ENCODE measurements at regions not wholly inside any gene's neighbourhood (a gene's known extent, or its start where the extent isn't known, plus 50 kb on each side); places are given as distances from the start of the nearest gene placed in this dataset.

DNA sequence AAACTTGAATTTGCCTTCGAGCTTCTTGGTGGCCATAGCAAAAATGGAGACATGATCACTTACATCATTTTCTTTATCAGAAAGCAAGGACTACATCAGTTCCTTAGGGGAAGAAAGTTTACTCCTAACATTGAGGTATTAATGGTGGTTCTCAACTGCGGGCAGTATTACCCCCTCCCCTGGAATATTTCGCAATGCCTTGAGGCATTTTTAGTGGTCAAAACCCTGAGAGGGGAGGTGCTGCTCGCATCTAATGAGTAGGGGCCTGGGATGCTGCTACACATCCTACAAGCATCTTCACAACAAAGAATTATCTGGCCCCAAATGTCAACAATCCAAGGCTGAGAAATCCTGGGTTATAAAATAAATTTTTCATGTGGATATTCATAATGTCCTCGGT, 222.2 kb upstream of the TSHZ2 start:
- no peak for DNase-seq
- no peak for ATAC-seq
- intact Hi-C loops (cut with micrococcal nuclease), result no loop called here

DNA sequence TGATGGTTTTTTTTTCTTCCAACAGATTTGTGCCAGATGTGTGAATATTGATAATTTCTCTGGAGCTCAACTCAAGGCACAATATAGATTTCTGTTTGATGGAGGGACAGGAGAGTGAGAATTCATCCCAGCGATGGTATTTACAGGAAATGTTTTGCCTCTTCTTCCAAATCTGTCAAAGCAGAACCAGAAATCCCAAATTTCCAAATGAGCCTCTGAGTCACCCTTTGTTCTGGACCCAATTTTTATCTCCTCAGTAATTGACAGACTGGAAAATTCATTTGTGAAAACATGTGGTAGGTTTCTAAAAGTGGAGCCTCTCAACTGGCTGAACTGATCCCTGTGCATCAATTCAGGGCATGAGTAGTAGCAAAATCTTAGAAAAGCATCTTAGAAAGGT, 223.2 kb upstream of the TSHZ2 start:
- ATAC-seq, result peak; percentile 70
- intact Hi-C loops (cut with micrococcal nuclease), result no loop called here

DNA sequence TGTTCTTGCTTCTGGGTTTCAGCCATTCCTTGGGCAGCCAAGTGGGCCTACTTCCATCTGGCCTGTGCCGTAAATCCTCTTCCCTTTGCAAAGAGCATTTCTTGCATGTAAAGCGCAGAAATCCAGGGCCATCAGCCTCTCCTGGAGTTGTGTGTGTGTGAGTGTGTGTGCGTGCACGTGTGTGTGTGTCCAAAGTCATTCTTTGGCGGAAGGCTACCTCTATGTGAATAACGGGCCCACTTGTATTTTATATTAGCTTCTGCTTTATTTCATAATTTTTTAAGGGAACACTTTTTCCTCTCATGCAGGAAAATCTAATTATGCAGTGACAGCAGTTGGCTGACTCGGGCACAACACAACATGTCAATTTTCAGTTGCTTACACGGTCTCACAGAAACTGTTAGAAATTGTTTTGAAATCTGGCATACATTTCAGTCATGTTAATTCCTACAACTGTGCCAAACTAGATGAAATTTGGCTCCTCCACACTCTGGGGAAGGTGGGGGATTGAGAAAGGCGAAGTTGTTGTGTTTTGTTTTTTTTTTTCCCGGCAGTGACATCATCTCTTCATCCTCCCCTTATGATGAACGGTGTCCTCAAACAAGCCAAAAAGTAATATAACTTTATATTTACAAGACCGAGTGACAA, 223.7 kb upstream of the TSHZ2 start:
- ATAC-seq, result peak; percentile 84
- DNase-seq, result peak; percentile 31
- intact Hi-C loops (cut with micrococcal nuclease), result no loop called here

More for the DNA sequence above, 223.2 kb upstream of the TSHZ2 start:
- DNase-seq, result no peak

DNA sequence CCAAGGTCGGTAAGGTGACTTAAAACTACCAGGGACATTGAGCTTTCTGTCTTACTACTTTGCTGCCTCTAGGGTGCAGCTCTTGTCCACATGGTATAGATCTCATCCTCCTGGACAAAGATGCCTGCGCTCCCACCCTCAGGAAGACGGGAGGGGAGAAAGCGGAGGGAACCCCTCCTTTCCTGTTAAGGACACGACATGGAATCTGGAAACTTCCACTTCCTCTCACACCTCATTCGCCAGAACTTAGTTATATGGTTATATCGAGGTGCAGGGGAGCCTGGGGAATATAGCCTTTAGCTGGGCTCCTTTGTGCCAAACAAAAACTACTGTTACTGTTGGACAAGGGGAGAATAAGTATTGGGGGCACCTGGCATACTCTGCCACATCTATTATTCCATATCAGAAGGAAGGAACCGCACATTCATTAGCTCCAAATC, 224.3 kb upstream of the TSHZ2 start:
- DNase-seq (no peak), ATAC-seq (peak; percentile 76)
- intact Hi-C loops (cut with micrococcal nuclease), result no loop called here

DNA sequence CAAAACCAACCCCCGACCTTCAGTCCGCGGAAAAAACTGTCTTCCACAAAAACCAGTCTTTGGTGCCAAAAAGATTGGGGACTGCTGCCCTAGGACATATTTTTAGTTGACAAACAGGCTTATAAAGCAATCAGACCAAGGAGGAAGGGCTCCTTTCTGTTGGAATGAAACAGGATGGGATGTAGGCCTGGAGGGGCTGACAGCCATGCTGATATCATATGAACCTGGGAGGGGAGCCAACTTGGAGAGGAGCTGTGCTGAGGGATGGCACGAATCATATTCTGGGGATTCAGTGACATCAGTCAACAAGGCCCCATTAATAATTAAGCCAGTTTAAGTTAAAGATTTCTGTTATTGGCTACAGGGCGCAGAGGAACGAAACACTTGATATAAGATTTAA, 225.4 kb upstream of the TSHZ2 start:
- intact Hi-C loops (cut with micrococcal nuclease), result no loop called here
- no peak for ATAC-seq
- no peak for DNase-seq

DNA sequence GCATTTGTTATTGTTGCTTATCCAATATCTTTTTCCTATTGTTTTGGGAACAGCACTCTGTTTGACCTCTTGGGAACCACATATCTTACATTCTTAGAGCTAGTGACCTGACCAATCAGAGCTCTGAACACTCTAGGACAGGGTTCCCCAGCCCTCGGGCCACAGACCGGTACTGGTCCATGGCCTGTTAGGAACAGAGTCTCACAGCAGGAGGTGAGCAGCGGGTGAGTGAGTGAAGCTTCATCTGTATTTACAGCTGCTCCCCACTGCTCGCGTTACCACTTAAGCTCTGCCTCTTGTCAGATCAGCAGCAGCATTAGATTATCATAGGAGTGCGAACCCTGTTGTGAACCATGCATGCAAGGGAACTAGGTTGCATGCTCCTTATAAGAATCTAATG, 226.0 kb upstream of the TSHZ2 start:
- intact Hi-C loops (cut with micrococcal nuclease), result no loop called here
- no peak for ATAC-seq
- DNase-seq, result no peak

DNA sequence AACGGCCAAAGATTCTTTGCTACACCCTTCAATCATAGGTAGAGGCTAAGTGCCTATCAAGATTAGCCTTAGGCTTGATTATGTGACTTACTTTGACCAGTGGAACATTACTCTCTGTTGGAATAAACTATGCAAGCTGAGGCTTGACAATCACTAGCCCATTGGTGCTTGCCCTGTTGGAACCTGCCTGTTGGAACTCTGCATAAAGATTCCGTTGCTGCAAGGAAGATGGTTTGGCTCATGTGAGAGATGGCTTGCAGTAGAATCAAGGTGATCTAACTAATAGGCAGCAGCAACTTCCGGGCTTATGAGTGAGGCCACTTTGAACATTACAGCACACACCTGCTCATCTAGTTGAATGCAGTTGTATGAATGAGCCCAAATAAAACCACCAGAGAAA, 227.7 kb upstream of the TSHZ2 start:
- intact Hi-C loops (cut with micrococcal nuclease), result no loop called here
- ATAC-seq, result no peak
- DNase-seq, result no peak

DNA sequence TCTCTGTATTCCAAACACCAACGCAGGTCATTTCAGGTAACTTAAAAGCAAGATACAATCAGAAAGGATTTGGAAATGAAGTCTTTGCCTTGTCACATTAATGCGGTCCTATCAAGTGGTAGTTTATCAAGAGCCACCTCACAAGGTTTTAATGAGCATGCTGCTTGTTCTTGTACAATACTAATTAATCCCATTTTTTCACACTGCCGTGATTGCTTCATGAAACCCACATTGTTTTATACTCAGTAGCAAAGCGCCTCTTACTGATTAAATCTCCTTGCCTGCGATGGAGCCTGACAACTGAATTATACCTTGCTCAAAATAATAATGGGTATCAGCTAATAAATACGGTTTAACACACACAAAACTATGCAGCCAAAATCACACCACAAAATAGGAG, 234.1 kb upstream of the TSHZ2 start:
- ATAC-seq (no peak), DNase-seq (no peak)
- intact Hi-C loops (cut with micrococcal nuclease), result no loop called here

DNA sequence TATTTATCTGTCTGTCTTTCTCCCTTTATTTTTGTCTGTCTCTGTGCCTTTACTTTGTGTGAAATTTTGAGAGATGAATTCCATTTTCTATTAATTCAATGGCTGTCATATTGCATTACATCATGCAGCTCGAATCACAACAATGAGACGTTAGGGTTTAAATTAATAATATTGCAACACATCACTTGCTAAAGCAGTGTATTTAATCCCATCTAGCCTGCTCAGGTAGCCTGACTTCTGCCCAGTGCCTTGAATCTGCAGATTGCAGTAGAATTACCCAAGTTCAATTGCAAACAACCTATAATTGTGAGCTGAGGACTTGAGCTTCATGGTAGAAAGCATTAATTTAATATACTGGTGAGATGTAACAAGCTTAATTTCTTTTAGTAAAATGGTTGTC, 235.7 kb upstream of the TSHZ2 start:
- intact Hi-C loops (cut with micrococcal nuclease), result no loop called here
- DNase-seq (no peak), ATAC-seq (no peak)

DNA sequence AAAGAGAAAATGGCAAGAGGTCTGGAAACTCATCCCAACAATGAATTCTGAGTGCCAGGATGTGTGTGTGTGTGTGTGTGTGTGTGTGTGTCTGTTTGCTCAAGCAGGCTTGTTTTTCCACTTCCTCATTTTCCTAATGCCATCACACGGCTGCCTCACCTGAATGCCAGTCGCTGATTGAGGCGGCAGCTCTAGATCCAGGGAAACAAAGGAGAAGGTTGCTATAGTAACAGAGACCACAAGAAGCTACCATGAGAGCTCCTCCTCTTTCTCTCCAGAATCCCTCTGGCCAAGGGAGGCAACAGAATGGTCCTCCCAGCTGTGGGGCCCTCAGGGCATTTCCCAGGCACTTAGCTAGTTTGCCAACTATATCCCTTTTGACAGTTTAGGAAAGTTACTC, 241.1 kb upstream of the TSHZ2 start:
- intact Hi-C loops (cut with micrococcal nuclease), result no loop called here

DNA sequence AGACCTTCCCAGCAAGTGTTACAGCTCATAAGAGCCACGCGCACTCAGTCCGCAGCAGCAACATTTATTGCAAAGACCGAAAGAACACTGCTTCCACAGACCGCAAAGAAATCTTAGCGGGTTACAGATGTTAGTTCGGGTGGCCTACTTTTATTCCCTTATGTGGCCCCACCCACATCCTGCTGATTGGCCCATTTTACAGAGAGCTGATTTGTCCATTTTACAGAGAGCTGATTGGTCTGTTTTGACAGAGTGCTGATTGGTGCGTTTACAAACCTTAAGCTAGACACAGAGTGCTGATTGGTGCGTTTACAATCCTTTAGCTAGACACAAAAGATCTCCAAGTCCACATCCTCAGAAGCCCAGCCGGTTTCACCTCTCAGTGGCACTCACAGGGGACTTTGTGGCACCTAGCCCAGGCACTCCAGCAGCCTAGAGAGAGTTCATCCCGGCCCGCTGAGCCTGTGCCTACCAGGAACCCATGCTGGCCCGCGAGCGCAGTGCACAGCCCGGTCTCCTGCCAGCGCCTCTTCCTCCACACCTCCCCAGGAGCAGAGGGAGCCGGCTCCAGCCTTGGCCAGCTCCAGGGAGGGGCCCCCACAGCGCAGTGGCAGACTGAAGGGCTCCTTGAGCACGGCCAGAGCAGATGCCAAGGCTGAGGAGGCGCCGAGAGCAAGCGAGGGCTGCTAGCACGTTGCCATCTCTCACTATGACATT, 244.3 kb upstream of the TSHZ2 start:
- DNase-seq, result no peak
- intact Hi-C loops (cut with micrococcal nuclease), result no loop called here

More for the DNA sequence above, 241.1 kb upstream of the TSHZ2 start:
- no peak for DNase-seq
- ATAC-seq, result no peak

DNA sequence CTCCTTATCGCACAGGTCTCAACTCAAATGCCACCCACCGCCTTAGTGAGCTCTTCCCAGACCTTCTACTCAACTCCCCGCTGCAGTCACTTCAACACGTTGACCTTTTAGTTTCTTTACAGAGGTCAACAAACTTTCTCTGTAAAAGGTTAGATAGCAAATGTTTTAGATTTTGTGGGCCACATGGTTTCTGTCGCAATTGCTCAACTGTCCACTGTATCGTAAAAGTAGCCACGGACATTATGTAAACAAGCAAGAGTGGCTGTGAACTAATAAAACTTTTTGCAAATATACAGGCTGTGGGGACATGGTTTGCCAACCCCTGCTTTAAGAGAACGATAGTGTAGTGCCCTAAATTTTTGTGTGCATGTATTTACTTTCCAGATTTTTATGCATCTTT, 247.6 kb upstream of the TSHZ2 start:
- intact Hi-C loops (cut with micrococcal nuclease), result no loop called here
- ATAC-seq (no peak), DNase-seq (no peak)

More for the DNA sequence above, 244.3 kb upstream of the TSHZ2 start:
- ATAC-seq, result no peak

DNA sequence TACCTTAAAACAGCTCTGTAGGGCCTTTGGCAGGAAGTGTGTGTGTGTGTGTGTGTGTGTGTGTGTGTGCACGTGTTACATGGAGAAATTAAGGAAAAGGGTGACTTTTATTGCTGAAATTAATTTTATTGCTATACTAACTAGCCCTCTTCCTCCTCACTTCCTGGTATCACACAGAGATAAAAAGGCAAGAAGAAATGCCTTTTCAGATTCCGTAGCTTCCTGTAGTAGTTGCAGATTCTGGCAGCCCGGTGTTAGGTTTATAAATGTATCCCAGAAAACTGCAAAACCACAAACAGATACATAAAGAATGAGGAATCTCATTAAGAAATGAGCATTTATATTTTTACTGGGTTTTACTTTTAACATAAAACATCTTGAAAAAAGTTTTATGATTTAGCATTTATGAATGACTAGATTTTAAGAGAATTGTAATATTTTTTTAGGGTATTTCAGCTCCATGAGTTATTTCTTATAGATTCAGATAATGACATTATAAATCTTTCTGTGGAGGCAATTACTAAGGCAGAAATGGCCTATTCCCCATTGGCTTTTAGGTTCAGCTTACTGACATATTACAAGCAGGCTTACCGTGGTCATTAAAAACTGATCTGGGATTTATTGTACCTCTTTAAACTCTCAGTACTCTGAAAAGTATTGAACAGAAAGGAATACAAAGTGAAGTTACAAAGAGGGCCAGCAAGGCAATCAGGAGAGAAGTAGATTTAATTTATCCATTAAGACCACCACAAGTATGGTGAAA, 249.1 kb upstream of the TSHZ2 start:
- ATAC-seq (no peak), DNase-seq (no peak)
- intact Hi-C loops (cut with micrococcal nuclease), result no loop called here

DNA sequence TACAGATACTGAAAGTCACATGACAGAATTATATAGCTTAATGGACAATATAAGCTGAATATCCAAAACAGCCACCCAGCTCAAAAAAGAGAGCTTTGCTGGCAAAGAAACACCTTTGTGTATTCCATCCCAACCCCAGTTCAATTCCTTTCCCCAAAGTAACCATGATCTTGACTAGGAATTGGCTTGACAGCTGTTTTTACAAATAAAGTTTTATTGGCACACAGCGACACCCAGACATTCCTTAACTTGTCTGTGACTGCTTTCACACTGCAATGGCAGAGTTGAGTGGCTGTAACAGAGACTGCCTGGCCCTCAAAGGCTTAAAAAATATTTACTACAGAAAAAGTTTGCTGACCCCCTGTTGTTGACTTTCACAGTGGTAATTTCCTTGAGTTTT, 264.0 kb upstream of the TSHZ2 start:
- intact Hi-C loops (cut with micrococcal nuclease), result no loop called here
- ATAC-seq (no peak), DNase-seq (no peak)

DNA sequence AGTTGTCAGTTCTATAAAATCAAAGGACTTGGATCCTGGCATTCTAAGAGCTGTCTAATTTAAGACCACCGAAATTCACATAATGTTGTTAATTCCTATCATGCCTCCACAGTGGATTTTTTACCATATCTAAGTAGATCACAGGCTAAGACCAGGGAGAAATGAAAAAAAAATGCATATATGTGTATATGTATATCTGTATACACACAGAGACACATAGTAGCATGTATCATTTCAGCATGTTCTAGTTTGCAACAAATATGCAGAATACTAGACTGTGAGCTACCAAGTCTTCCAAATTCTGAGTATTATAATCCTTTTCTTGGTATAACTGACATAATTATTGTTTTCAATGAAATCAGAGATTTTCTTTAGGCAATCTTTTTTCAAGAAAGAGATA, 267.6 kb upstream of the TSHZ2 start:
- ATAC-seq (no peak), DNase-seq (no peak)
- intact Hi-C loops (cut with micrococcal nuclease), result no loop called here

DNA sequence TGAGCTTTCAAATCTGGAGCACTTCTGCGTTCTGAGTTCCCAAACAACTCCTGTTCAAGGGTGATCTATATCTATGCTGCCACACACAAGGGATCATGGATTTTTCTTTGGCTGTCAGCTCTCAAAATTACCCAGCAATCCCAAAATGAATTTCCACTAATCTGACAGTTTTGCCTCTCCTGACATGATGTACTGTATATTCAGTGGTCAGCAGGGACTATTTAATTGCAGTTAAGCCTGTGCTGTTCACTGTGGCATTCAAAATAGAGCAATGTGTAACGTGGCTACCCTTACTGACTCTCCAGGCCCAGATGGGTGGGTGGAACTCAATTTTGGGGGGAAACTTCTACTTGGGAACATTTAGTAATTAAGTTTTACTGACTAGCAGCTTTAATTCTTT, 283.8 kb upstream of the TSHZ2 start:
- no peak for ATAC-seq

DNA sequence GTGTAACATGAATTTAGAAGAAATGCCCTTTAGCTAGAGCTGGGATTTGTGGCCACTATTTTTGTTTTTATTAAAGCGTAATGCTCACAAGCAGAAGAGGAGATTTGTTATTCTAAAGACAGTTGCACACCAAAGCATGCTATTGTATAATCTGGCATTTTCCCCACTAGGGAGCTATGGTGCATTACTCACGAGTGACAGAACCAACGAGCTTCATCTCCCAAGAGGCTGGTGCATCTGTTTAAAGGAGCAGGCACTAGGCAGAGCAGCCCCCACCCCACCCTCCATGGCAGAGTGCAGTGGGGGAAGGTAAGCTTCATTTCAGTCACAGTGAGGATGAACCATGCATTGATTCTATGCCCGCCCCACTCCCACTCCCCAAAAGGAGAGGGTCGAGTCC, 287.3 kb upstream of the TSHZ2 start:
- intact Hi-C loops (cut with micrococcal nuclease), result no loop called here
- DNase-seq (no peak), ATAC-seq (no peak)

More for the DNA sequence above, 283.8 kb upstream of the TSHZ2 start:
- no peak for DNase-seq
- intact Hi-C loops (cut with micrococcal nuclease), result no loop called here

DNA sequence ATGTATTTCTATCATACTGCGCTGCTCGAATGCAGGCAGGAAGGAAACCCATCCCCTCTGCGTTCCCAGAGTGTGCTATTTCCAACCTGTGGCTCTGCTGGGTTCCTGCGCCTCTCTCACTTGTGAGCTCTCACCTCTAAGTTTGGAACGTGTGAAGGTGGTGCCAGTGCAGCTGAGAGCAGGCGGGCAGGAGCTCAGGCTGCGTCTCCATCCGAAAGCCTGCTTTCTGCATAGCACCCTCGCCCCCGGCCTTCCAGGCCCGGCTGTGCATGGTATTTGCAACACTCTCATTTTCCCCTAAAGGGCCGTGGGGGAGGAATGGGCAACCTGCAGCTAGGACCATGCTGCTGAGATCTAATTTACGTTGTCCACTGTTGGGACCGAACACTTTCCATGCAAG, 288.0 kb upstream of the TSHZ2 start:
- ATAC-seq (no peak), DNase-seq (no peak)
- intact Hi-C loops (cut with micrococcal nuclease), result no loop called here

DNA sequence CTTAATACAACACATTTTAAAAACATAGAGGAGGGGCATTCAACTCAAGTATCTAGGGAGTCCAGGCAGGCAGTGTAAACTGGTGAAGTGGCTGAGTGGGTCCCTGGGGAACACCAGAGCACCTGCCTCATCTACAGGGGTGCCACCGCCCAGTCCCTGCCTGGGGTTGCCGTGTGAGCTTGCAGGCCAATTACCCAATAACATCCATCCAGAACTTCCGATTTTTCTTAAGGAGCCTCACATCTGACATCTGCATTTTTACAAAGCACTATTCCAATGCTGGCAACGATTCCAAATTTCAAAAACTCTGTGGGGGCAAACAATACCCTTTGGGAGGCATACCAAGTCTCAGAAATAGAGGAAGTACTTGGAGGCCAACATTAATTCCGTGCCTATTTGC, 288.4 kb upstream of the TSHZ2 start:
- intact Hi-C loops (cut with micrococcal nuclease), result no loop called here
- ATAC-seq (no peak), DNase-seq (no peak)

DNA sequence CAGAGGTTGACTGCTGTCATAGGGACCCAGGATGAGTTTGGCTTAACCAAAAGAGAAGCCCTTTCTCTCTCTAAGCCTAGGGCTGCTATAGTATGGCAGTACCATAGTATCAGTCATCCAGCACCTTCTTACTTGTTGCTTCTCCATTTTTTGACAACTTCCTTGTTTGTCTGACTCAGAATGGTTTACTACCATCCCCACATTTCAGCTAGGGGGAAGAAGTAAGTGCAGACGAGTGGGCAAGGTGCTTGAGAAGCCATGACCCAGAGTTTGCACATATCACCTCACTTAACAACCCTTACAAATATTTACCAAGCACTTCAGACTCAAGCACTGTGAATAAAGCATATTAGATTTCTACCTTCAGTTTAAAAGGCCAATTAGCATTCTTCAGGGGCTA, 289.9 kb upstream of the TSHZ2 start:
- intact Hi-C loops (cut with micrococcal nuclease), result no loop called here
- no peak for ATAC-seq
- no peak for DNase-seq

DNA sequence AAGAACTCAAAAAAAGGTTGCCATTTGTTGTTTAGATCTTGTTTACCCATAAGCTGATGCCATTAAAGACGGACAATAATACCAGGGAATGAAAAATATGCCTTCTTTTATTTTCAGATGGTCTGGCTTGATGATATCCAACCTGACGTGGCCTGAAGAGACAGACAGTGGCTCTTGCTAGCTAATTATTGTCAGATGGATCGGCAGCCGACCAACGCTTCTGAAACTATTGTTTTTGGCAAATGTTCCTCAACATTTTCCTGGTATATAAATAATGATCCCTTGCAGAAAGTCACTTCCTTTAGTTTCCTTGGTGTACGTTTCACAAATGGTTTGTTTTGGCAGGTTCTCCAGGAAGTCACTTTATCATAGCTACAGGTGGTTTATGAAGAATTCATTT, 290.9 kb upstream of the TSHZ2 start:
- intact Hi-C loops (cut with micrococcal nuclease), result no loop called here
- ATAC-seq, result no peak

More for the DNA sequence above, 290.9 kb upstream of the TSHZ2 start:
- DNase-seq, result no peak
